ENCODE measurements at regions not wholly inside any gene's neighbourhood (a gene's known extent, or its start where the extent isn't known, plus 50 kb on each side); places are given as distances from the start of the nearest gene placed in this dataset.

DNA sequence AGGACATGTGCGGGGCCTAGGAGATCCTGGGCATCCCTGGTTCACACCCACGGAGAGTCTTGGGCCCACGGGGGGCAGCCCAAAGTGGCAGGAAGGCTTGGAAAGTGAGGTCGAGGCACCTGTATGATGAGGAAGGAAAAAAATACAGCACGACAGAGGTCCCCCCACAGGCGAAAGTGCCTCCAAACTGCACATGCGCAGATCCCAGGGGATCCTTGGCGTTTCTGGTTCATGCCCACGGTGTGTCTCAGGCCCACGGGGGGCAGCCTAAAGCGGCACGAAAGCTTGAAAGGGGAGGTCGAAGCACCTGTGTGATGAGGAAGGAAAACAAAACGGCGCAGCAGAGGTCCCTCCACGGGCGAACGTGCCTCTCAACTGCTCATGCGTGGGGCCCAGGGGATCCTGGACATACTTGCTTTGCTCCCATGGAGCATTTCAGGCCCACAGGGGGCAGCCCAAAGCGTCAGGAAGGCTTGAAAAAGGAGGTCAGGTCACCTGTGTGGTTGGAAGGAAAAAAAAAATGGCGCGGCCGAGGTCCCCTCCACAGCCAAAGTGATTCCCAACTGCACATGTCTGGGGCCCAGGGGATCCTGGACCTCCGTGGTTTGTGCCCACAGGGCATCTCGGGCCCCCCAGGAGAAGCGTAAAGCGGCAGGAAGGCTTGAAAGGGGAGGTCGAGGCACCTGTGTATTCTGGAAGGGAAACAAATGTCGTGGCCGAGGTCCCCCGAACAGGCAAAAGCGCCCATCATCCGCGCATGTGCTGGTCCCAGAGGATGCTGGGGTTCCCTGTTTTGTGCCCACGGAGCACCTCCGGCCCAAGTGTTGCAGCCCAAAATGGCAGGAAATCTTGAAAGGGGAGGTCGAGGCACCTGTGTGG lies 582.6 kb downstream of the ALG10 start:
- intact Hi-C loops (cut with micrococcal nuclease; ENCODE audit: unreplicated experiment) = no loop called here
- RAD21 ChIA-PET (ENCODE audit: unreplicated experiment) = no interaction called here
- DNase-seq (ENCODE audit: low read depth, low spot score) (no peak), FAIRE-seq (no peak), ATAC-seq (no peak)
- Histone ChIP-seq H3K4me3 (no peak overlapping the region), H3K79me2 (ENCODE audit: control insufficient read depth, insufficient read depth, low read length) (no peaks in the 10 kb centered on the region), H3K9me3 (replicated peaks; ENCODE audit: control insufficient read depth, insufficient read depth, low read length) (no peaks in the 10 kb centered on the region; the same call in 2 of the 3 replicates), H3K27me3 (replicated peaks in 1 of 2; ENCODE audit: control insufficient read depth in 2 of 2, insufficient read depth in 2 of 2, low read length in 1 of 2) (no peaks in the 10 kb centered on the region), H3K4me2 (ENCODE audit: control insufficient read depth, insufficient read depth) (no peak overlapping the region), H3K36me3 (ENCODE audit: control insufficient read depth in 2 of 2, insufficient read depth in 2 of 2, low read length in 1 of 2) (no peaks in the 10 kb centered on the region), H2AFZ (ENCODE audit: control insufficient read depth, low read depth, low read length) (no peak overlapping the region), H3K9ac (ENCODE audit: control insufficient read depth, insufficient read depth, low read length) (no peak overlapping the region), H4K20me1 (ENCODE audit: control insufficient read depth, insufficient read depth) (no peaks in the 10 kb centered on the region), H3K27ac (ENCODE audit: control insufficient read depth, insufficient read depth) (no peak overlapping the region), H3K4me1 (ENCODE audit: control insufficient read depth, insufficient read depth, low read length) (no peaks in the 10 kb centered on the region)
- in situ Hi-C loops (cut with MboI) = loop anchor here (10.0 kb wide), 1 partner anchor 50 kb away; no protein-coding TSS in a partner anchor
- TF ChIP-seq RELB (IDR thresholded peaks at IDR 0.05; ENCODE audit: low read depth) (no peak), RFX5 (IDR thresholded peaks at IDR 0.05; ENCODE audit: low read depth, low read length) (no peak), SPI1 (IDR thresholded peaks at IDR 0.05; ENCODE audit: borderline replicate concordance, insufficient read depth, low read depth, low read length) (no peak), ZNF207 (IDR thresholded peaks at IDR 0.05; ENCODE audit: borderline replicate concordance) (no peak)
- SMC1A ChIA-PET (ENCODE audit: uncharacterized antibody, unreplicated experiment) = no interaction called here
- 48% methylated on average over 33 of the region's 37 CpGs for WGBS (ENCODE audit: insufficient coverage, insufficient replicate concordance, low lambda C conversion rate, missing lambda C conversion rate)
- CTCF ChIA-PET = no interaction called here
- no TSS peak for BruUV-seq (replicated peaks)
- POLR2A ChIA-PET = no interaction called here

GRCh38 chr12:34605510-34605887 lies 583.2 kb downstream of the ALG10 start:
- ChIA-PET CTCF (no interaction called here), POLR2A (no interaction called here), RAD21 (ENCODE audit: unreplicated experiment) (no interaction called here), SMC1A (ENCODE audit: uncharacterized antibody, unreplicated experiment) (no interaction called here)
- FAIRE-seq (no peak), ATAC-seq (no peak), DNase-seq (ENCODE audit: low read depth, low spot score) (no peak)
- no peak overlapping the region for H2AFZ ChIP-seq (ENCODE audit: control insufficient read depth, low read depth, low read length)
- no peaks in the 10 kb centered on the region for H3K36me3 ChIP-seq (ENCODE audit: control insufficient read depth in 2 of 2, insufficient read depth in 2 of 2, low read length in 1 of 2)
- no peaks in the 10 kb centered on the region for H4K20me1 ChIP-seq (ENCODE audit: control insufficient read depth, insufficient read depth)
- intact Hi-C loops (cut with micrococcal nuclease; ENCODE audit: unreplicated experiment) = no loop called here
- WGBS (ENCODE audit: insufficient coverage, insufficient replicate concordance, low lambda C conversion rate, missing lambda C conversion rate) = 44% methylated on average over 15 of the region's 15 CpGs
- in situ Hi-C loops (cut with MboI) = loop anchor here (10.0 kb wide), 1 partner anchor 51 kb away; no protein-coding TSS in a partner anchor
- H3K79me2 ChIP-seq (ENCODE audit: control insufficient read depth, insufficient read depth, low read length) = no peaks in the 10 kb centered on the region
- no peak overlapping the region for H3K4me3 ChIP-seq
- no peaks in the 10 kb centered on the region for H3K4me1 ChIP-seq (ENCODE audit: control insufficient read depth, insufficient read depth, low read length)
- no peak for TF ChIP-seq NR2F1 (conservative IDR thresholded peaks at IDR 0.05)
- no peak for TF ChIP-seq NKRF (conservative IDR thresholded peaks at IDR 0.05)
- no peak for TF ChIP-seq BACH1 (IDR thresholded peaks at IDR 0.05; ENCODE audit: borderline replicate concordance)
- no peak for TF ChIP-seq PAX5 (IDR thresholded peaks at IDR 0.05; ENCODE audit: borderline replicate concordance, low read depth, low read length)
- TF ChIP-seq CREM (IDR thresholded peaks at IDR 0.05; ENCODE audit: low read depth) = no peak
- no peak overlapping the region for H3K9ac ChIP-seq (ENCODE audit: control insufficient read depth, insufficient read depth, low read length)
- H3K27ac ChIP-seq (ENCODE audit: control insufficient read depth, insufficient read depth) = no peak overlapping the region
- H3K9me3 ChIP-seq (replicated peaks; ENCODE audit: control insufficient read depth, insufficient read depth, low read length) = no peaks in the 10 kb centered on the region; the same call in 2 of the 3 replicates
- H3K27me3 ChIP-seq (replicated peaks in 1 of 2; ENCODE audit: control insufficient read depth in 2 of 2, insufficient read depth in 2 of 2, low read length in 1 of 2) = no peaks in the 10 kb centered on the region
- BruUV-seq (replicated peaks) = no TSS peak
- H3K4me2 ChIP-seq (ENCODE audit: control insufficient read depth, insufficient read depth) = no peak overlapping the region

All from GM12878 (cell line).